ENCODE measurements at regions not wholly inside any gene's neighbourhood (a gene's known extent, or its start where the extent isn't known, plus 50 kb on each side); places are given as distances from the start of the nearest gene placed in this dataset.

DNA sequence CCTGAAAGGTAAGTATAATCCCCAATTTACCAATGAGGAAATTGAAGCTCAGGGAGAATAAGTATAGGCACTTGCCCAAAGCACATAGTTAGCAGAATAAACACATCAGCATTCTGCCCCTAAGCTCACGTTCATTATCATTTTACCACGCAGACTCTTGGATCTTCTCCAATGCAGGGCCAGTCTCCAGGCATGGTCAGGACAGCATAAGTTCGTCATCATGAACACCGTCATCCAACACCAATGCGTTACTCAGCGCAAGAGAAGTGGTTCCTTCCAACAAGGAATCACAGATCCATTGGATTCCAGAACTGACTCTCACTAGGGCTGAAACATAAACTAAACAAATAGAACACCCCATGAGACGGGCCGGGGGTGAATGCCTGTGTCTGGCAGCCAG, 86.5 kb upstream of the GPM6B start:
- peak; percentile 3 for DNase-seq (ENCODE audit: low read depth)

DNA sequence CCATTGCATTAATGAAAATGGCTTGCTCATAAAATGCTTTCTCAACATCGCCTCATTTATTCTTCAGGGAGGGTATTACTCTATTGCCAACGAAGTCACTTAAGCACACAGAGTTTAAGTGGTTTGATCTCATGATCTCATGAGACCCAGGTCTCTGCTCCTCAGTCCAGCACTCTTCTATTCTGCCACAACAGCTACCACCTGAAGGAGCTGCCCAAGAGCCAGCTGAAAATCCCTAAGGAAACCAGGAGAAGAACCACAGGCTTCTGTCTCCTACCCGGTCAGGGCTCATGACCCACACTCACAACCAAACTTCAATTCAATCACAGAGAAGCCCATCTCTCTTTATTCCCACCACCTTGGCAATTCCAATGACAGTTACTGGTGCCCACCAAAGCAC, 85.5 kb upstream of the GPM6B start:
- no peak for DNase-seq (ENCODE audit: low read depth)

DNA sequence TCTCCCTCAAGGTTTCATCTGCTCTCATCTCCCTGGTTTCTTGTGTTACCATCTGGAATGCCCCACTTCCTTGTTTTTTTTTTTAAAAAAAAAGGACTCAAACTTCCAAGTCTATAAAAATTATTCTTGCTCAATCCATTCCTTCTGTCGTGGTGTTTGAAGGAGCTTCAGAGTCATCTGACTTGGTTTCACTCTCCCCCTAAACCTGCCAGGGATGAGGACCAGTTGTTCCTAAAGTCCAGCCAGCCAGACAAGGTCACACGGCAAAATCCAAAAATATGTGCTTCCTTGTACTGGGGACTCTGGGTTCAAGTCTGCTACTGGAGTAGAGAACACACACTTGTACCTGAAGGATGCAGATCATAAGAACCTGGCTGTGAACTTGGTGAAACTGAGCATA, 84.5 kb upstream of the GPM6B start:
- DNase-seq (ENCODE audit: low read depth): no peak

DNA sequence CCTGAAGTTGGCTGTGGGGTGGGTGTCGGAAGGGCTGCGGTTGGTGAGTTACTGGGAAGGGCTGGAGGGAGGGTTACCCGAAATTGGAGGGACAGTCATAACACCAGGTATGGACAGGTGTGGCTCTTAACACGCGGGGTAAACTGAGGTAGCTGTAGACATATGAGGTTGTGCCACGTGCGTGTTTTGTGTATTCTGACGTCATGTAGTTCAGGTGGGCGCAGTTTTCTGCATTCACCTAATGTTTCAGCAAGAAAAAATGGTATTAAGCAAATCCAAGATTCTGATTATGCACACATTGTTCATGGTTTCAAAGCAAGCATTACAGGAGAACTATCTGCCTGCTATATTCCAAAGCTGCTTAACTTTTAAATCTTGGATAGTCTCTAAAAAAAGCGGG, 83.5 kb upstream of the GPM6B start:
- no peak for DNase-seq (ENCODE audit: low read depth)

DNA sequence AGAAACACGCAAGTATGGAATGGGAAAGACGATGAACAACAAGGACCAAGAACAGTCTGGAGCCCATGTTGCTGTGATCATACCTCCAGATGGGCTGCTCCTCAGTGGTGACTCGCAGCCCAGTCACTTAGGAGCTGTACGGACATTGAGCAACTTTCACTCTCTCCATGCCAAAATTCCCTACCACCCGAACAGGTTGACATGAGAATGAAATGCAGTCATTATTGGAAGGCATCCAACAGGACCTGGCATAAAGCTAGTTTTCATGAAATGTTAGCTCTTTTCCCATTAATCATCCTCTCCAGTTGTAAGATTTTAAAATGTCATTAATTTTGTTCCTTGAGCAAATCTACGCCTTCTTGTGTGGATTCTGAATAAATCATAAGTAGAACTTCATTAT, 82.7 kb upstream of the GPM6B start:
- peak; percentile 34 for DNase-seq (ENCODE audit: low read depth)

DNA sequence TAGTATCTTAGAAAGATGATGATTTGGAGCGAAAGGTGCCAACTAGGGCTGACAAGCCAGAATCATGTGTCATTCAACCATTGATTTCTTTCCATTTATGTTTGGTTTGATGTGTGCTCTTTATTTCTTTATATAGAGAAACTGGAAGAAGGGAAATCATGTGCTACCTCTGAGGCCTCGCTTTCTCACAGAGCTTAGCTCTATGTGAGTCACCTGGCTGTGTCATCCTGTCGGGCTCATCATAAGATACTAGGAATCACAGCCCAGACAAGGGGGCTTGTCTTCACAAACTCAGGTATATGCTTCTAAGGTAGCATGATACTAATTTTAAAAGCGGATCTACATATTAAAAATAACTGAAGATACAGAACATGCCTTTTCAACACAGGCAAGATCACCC, 81.7 kb upstream of the GPM6B start:
- DNase-seq (ENCODE audit: low read depth): no peak

DNA sequence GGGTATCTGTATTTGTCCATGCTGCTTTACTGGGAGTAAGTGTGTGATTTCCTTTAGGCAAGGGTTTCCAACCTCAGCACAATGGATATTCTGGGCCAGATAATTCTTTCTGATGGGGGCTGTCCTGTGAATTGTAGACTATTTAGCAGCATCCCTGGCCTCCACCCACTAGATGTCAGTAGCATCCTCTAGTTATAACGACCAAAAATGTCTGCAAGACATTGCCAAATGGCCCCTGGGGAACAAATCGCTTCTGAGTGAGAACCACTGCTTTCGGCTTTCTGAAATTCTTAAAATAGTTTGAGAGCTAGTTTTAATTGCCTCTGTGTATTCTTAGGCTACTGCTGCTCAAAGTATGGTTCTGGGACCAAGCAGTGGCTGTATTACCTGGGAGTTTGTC, 81.2 kb upstream of the GPM6B start:
- DNase-seq (ENCODE audit: low read depth): peak; percentile 38

DNA sequence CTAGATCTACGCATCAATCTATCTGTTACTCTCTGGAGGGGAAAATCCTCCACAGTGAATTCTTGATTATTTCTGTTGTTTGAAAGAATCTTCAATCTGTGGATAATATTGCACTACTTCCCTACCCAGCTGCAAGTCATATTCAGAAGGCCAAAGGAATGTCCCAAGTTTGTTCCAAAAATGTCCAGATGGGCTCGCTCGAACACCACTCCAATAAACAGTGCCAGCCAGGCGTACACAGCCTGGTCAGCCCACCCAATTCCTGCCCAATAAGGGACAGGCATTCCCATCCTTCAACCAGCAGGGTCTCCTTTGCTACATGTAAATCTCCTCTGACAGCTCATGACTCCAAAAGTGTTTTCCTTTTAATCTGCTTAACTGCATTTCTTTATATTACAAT, 80.7 kb upstream of the GPM6B start:
- DNase-seq (ENCODE audit: low read depth): no peak

DNA sequence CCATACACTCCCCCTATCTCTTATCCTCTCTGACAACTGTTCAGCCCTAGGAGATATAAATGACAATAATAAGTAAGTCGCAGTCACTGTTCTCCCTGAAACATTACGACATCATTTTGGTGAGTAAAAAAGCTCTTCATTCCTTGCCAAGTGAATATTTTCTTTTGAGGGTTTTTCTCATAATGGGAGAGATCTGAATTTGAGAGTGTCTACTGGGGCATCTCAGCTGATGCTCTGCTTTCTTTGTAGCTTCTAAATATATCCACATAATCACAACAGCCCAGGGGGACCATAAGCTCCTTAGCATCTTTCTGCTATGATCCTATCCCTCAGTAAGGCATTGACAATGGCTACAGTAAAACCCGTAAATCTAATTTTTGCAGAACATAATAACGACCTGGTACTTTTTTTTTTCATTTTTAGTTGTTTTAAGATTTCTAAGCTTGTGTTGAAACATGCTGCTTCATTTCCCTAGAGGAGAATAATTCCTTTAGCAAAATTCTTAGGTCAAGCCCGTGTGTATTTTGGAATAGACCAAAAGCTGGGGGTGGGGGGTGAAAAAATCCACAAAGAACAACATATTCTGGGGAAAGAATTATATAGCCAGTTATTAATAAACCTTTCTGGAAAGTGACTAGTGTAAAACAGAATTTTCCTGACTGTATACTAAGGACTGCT, 78.1 kb upstream of the GPM6B start:
- DNase-seq (ENCODE audit: low read depth): no peak

DNA sequence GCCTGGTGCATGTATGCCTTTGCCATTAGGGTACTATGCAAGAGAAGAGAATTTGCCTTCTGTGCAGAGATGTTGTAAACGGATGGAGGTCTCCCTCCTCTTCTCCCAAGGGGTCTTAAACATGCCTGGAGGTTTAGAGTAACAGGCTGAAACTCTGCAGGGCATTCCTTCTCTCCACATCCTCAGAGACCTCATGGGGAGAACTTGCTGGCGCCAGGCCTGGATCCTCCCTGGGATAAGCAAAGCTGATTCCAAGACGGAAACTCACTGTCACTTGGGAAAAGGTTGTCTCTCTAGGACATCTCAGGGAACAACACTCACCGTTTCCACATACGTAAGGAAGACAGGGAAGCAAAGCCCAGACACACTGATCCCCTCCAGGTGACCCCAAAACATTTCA, 76.9 kb upstream of the GPM6B start:
- DNase-seq (ENCODE audit: low read depth): no peak

DNA sequence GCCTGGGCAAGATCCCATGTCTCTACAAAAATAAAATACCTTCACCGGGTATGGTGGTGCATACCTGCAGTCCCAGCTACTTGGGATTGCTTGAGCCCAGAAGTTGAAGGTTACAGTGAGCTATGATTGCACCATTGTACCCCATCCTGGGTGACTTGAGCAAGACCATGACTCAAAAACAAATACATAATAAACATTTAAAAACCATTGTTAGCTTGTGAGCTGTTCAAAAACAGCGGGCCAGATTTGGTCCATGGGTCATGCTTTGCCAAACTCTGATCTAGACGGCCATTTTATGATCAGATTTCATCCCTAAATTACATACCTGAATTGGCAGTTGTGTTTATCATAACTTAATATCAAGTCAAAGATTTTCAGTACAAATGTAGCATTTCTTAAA, 76.0 kb upstream of the GPM6B start:
- no peak for DNase-seq (ENCODE audit: low read depth)

DNA sequence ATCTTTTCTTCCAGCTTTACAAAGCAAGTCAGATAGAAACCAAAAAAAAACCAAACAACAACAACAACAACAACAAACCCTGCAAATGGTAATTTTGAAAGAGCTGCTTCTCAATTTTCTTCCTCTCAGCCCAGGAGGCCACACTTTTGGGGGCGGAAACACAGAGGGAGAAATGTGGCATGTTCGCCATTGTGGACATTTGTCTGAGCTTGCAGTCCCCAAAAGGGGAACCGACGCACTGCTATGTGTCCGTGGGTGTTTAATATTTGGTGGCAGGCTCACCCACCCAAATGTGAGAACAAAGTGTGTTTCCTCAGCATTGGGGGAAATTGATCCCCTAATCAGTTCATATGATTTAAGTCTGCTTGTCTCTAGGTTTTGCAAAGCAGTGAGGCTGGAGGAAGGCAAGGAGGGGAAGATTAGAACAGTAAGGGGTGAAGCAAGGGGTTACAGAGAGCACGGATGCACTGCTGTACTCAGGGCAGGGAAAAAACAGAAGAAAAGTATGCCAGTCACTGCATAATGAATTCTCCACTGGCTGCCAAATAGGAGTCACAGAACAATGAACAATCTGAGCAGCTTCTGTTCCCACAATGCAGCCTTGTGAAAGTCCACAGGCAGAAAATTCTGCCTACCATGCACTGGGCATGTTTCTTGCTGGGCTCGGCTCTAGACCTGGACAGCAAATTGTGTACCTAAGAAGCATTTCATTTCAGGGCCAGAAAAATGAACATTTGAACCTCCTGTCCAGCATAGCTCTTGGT, 74.7 kb upstream of the GPM6B start:
- no peak for DNase-seq (ENCODE audit: low read depth)

DNA sequence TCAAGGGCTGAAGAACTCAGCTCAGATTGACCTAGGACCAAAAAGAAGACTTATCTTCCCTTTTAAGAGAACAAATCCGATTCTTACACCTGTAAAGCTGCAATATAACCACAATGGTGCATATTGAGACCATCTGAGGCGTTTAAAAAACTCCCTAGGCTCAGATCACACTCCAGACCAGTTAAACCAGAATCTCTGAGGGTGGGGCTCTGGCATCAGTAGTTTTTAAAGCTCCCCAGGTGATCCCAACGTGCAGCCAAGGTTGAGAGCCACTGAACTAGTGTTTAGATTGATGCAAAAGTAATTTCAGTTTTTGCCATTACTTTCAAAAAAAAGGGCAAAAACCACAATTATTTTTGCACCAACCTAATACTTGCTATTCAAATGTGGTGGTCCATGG, 73.9 kb upstream of the GPM6B start:
- no peak for DNase-seq (ENCODE audit: low read depth)

DNA sequence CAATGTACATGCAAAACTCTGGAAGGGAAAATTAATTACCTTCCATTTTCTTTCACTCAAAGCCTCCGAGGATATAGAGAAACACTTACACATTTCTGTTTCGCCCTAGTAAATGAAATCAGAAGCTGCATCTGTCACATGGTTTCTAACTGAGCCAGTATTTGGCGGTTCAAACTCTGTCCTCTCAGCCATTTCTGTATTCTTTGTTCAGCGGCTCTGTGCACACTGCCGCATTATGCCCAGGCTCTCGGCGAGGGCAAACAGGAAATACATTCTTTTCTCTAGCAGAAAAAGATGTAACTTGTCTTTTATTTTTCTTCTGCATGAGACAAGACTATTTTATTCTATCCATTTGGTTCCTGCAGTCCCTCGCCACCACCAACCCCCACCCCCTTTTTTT, 71.4 kb upstream of the GPM6B start:
- DNase-seq (ENCODE audit: low read depth): no peak

DNA sequence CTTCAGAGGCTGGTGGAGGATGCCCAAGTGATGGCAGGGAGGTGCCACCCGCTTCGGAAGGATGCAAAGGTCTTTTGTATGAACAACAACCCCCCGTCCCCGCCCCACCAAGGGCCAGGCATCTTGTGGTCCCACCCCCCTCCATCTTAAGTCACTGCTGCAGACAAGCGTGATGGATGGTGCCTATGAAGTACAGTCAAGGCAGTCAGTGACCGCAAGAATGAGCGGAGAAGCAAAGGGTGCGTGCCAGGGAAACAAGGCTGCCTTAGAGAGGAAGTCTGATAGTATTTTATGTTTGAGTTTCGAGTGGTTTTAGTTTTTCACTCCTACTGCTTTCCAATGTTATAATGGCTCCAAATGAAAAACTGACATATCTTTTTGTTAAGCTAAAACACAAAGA, 68.7 kb upstream of the GPM6B start:
- no peak for DNase-seq (ENCODE audit: low read depth)

DNA sequence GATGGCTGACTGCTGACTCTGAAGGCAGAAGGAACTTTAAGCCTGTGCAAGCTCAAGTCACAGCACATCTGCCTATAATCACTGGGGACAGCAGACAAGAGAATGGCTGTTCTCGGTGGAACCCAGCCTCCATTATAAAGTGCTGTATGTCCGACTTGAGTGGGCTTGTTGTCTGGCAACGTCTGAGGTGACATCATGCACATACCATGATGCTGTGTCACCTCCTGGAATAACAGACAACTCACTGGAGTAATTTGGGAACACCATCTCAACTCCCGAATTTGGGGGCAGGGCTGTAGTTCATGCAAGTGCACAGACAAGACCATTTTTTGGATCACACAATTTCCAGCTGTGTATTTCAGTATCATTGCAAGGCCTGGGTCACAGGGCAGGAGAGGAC, 59.8 kb upstream of the GPM6B start:
- DNase-seq (ENCODE audit: low read depth): peak; percentile 74

DNA sequence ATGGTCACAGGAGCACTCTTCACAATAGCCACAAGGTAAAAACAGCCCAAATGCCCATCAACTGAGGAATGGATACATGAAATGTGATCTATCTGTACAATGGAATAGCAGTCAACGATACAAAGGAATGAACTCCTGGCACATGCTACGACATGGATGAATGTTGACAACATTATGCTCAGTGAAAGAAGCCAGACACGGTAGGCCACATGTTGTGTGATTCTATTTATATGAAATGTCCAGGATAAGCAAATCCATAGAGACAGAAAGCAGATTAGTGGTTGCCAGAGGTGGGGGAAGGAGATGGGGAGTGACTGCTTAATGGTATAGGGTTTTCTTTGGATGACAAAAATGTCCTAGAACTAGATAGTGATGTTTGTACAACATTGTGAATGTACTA, 58.7 kb upstream of the GPM6B start:
- DNase-seq (ENCODE audit: low read depth): no peak

DNA sequence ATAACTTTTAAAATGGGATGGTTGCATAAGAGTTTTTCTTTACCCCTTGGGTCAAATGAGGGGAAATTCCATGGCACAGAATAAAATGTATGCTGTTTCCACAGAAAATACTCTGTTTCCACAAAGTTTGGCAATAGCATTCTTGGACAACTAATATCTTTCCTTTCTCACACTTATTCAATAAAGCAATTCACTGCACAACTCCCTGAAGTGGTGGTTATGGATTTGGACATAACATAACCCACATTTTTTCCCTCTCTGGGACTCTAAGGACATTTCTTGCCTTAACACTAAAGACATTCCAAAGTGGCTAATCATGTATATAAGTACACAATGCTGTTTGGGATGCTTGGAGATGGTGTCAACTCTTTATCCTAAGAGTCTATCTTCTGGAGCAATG, 51.7 kb upstream of the GPM6B start:
- DNase-seq (ENCODE audit: low read depth): peak; percentile 65
